CD14-positive monocyte (primary cell): ENCODE measurements at regions not wholly inside any gene's neighbourhood (a gene's known extent, or its start where the extent isn't known, plus 50 kb on each side); places are given as distances from the start of the nearest gene placed in this dataset.

Source experiments
- DNase-seq, 3 donors: peaks; one replicate each; pipeline ENCODE4 v3.0.0-alpha.2; 2011 to 2022
- H2AFZ ChIP-seq: 2 replicates; pipeline ENCODE4 v1.6.0; 2012; ENCODE audit warnings: mild to moderate bottlenecking, low read depth, low read length, inconsistent platforms; ENCODE audit not compliant: insufficient read depth, poor library complexity, severe bottlenecking
- H3K27ac ChIP-seq, 2 donors: 1 replicate in 1 of 2; 2 replicates in 1 of 2; pipeline ENCODE4 v1.5.1; 2012 to 2013; ENCODE audit warnings: low read length in 2 of 2, control low read depth in 1 of 2, inconsistent platforms in 1 of 2, low read depth in 1 of 2, mild to moderate bottlenecking in 1 of 2
- H3K27me3 ChIP-seq, 2 donors: one replicate each; pipeline versions ENCODE4 v1.6.0 to v1.6.1; 2011 to 2013; ENCODE audit warnings: low read length in 2 of 2; ENCODE audit not compliant: control insufficient read depth in 2 of 2, insufficient read depth in 2 of 2
- H3K36me3 ChIP-seq, 2 donors: replicated peaks in 1 of 2; 1 replicate in 1 of 2; 2 replicates in 1 of 2; pipeline versions ENCODE4 v1.5.1 to v1.6.1; 2012 to 2013; ENCODE audit warnings: low read length in 2 of 2, control low read depth in 1 of 2, inconsistent platforms in 1 of 2, mild to moderate bottlenecking in 1 of 2; ENCODE audit not compliant: insufficient read depth in 2 of 2, control insufficient read depth in 1 of 2
- H3K4me1 ChIP-seq, 2 donors: 1 replicate in 1 of 2; 2 replicates in 1 of 2; pipeline versions ENCODE4 v1.5.1 to v1.6.1; 2012 to 2013; ENCODE audit warnings: low read length in 2 of 2, control low read depth in 1 of 2, inconsistent platforms in 1 of 2, mild to moderate bottlenecking in 1 of 2, moderate library complexity in 1 of 2; ENCODE audit not compliant: insufficient read depth in 2 of 2, control insufficient read depth in 1 of 2
- H3K4me2 ChIP-seq: replicated peaks from 2 replicates; pipeline ENCODE3; 2012; ENCODE audit warnings: low read length, moderate library complexity, mild to moderate bottlenecking; ENCODE audit not compliant: poor library complexity, severe bottlenecking; ENCODE audit errors: extremely low read depth
- H3K4me3 ChIP-seq, 3 experiments: fragments of 200-600 bp in 1 of 3; sonication (generic) in 1 of 3; replicated peaks in 1 of 3; 1 replicate in 2 of 3; 2 replicates in 1 of 3; pipeline ENCODE4 v1.5.1; 2011 to 2013; ENCODE audit warnings: low read length in 3 of 3, mild to moderate bottlenecking in 3 of 3, control low read depth in 2 of 3, low read depth in 2 of 3, inconsistent platforms in 1 of 3, moderate library complexity in 1 of 3
- H3K79me2 ChIP-seq: 2 replicates; pipeline ENCODE4 v1.6.0; 2012; ENCODE audit warnings: mild to moderate bottlenecking, control low read depth, inconsistent platforms, low read length, moderate library complexity; ENCODE audit not compliant: insufficient read depth
- H3K9ac ChIP-seq: 2 replicates; pipeline ENCODE4 v1.6.0; 2017; ENCODE audit warnings: low read length, mild to moderate bottlenecking; ENCODE audit not compliant: insufficient read depth, poor library complexity, severe bottlenecking
- H3K9me3 ChIP-seq, 2 donors: replicated peaks in 1 of 2; 1 replicate in 1 of 2; 2 replicates in 1 of 2; pipeline versions ENCODE4 v1.5.1 to v1.6.1; 2012 to 2013; ENCODE audit warnings: low read length in 2 of 2, control low read depth in 1 of 2; ENCODE audit not compliant: control insufficient read depth in 1 of 2, insufficient read depth in 1 of 2
- H4K20me1 ChIP-seq: 2 replicates; pipeline ENCODE4 v1.6.0; 2012; ENCODE audit warnings: mild to moderate bottlenecking, low read length, control low read depth, moderate library complexity; ENCODE audit not compliant: insufficient read depth
- H3K27ac Mint-ChIP-seq, 7 donors: one replicate each; pipeline ENCODE4 v1.8.0; 2020; ENCODE audit warnings: mild to moderate bottlenecking in 7 of 7, mixed read lengths in 7 of 7, moderate library complexity in 6 of 7, inconsistent platforms in 2 of 7
- H3K27me3 Mint-ChIP-seq, 3 donors: one replicate each; pipeline ENCODE4 v1.8.0; 2021 to 2022; ENCODE audit warnings: low read depth in 3 of 3, mild to moderate bottlenecking in 3 of 3, mixed read lengths in 3 of 3, moderate library complexity in 3 of 3, inconsistent platforms in 1 of 3
- H3K36me3 Mint-ChIP-seq, 2 donors: one replicate each; pipeline ENCODE4 v1.8.0; 2020; ENCODE audit warnings: mixed read lengths in 2 of 2, inconsistent platforms in 1 of 2, mild to moderate bottlenecking in 1 of 2
- H3K4me1 Mint-ChIP-seq: one replicate; pipeline ENCODE4 v1.8.0; 2020; ENCODE audit warnings: mild to moderate bottlenecking, mixed read lengths
- H3K4me3 Mint-ChIP-seq, 2 donors: one replicate each; pipeline ENCODE4 v1.8.0; 2020; ENCODE audit warnings: mild to moderate bottlenecking in 2 of 2, mixed read lengths in 2 of 2, moderate library complexity in 1 of 2
- H3K9me3 Mint-ChIP-seq, 7 donors: one replicate each; pipeline ENCODE4 v1.8.0; 2020 to 2022; ENCODE audit warnings: mixed read lengths in 7 of 7, mild to moderate bottlenecking in 6 of 7, moderate library complexity in 6 of 7, inconsistent platforms in 2 of 7
- CTCF ChIP-seq: fragments of 200-600 bp; IDR thresholded peaks from one replicate; pipeline ENCODE4 v1.8.0; 2022; ENCODE audit warnings: antibody characterized with exemption, mild to moderate bottlenecking
- whole genome bisulfite sequencing: methylation state at CpG from one replicate; pipeline ENCODE4 v1.1.5; 2013; ENCODE audit warnings: missing lambda C conversion rate; ENCODE audit not compliant: insufficient coverage; 5-methylcytosine and 5-hydroxymethylcytosine counted together
- intact Hi-C, 2 donors: fragments of 100-400 bp; cut with micrococcal nuclease; formaldehyde crosslinking; loops; one replicate each; pipeline versions ENCODE4 v1.15.0 to v1.15.1; 2023

GRCh38 chr18:1653873-1654272 lies 749.2 kb downstream of the ADCYAP1 start:
- H3K4me3 Mint-ChIP-seq, result no peak overlapping the region
- no peak overlapping the region for H3K27ac ChIP-seq
- H3K4me3 ChIP-seq, result no peak overlapping the region
- no peaks in the 10 kb centered on the region for H3K79me2 ChIP-seq
- H3K4me1 Mint-ChIP-seq, result peaks cover 25% of the 10 kb centered on the region
- H3K9me3 ChIP-seq, result no peaks in the 10 kb centered on the region
- H3K4me2 ChIP-seq, result no peak overlapping the region
- H3K4me1 ChIP-seq, result peaks cover 7 to 10% of the 10 kb centered on the region in 2 donors
- H3K27ac Mint-ChIP-seq, result no peak overlapping the region
- no peak for TF ChIP-seq CTCF
- no peaks in the 10 kb centered on the region for H3K27me3 ChIP-seq
- no peak overlapping the region for H2AFZ ChIP-seq
- no peak overlapping the region for H3K9ac ChIP-seq
- H3K36me3 Mint-ChIP-seq, result no peaks in the 10 kb centered on the region
- H4K20me1 ChIP-seq, result no peaks in the 10 kb centered on the region
- DNase-seq, result no peak
- H3K9me3 Mint-ChIP-seq, result no peaks in the 10 kb centered on the region
- intact Hi-C loops, result no loop called here
- no peaks in the 10 kb centered on the region for H3K27me3 Mint-ChIP-seq
- WGBS, result 93% methylated on average over 2 of the region's 4 CpGs
- H3K36me3 ChIP-seq, result no peaks in the 10 kb centered on the region

GRCh38 chr18:1657876-1658275 lies 753.2 kb downstream of the ADCYAP1 start:
- DNase-seq, result no peak
- H3K27ac Mint-ChIP-seq, result no peak overlapping the region
- intact Hi-C loops, result no loop called here

More at GRCh38 chr18:1657876-1658275, 753.2 kb downstream of the ADCYAP1 start:
- no peaks in the 10 kb centered on the region for H3K79me2 ChIP-seq
- H4K20me1 ChIP-seq, result no peaks in the 10 kb centered on the region
- Mint-ChIP-seq H3K9me3 (no peaks in the 10 kb centered on the region), H3K4me3 (no peak overlapping the region), H3K4me1 (peaks cover 5% of the 10 kb centered on the region), H3K36me3 (no peaks in the 10 kb centered on the region), H3K27me3 (peaks cover 0 to 2% (median 2%) of the 10 kb centered on the region in 3 donors)
- no peaks in the 10 kb centered on the region for H3K36me3 ChIP-seq
- 100% methylated on average over 1 of the region's 1 CpG for whole genome bisulfite sequencing
- no peak overlapping the region for H3K27ac ChIP-seq
- no peak overlapping the region for H3K9ac ChIP-seq
- H3K9me3 ChIP-seq, result no peaks in the 10 kb centered on the region
- no peak for TF ChIP-seq CTCF
- H2AFZ ChIP-seq, result no peak overlapping the region
- H3K4me2 ChIP-seq, result no peak overlapping the region
- H3K4me1 ChIP-seq, result no peaks in the 10 kb centered on the region
- no peak overlapping the region for H3K4me3 ChIP-seq
- no peaks in the 10 kb centered on the region for H3K27me3 ChIP-seq
